ENCODE measurements at regions not wholly inside any gene's neighbourhood (a gene's known extent, or its start where the extent isn't known, plus 50 kb on each side); places are given as distances from the start of the nearest gene placed in this dataset.

- TF ChIP-seq, protein P1, sequence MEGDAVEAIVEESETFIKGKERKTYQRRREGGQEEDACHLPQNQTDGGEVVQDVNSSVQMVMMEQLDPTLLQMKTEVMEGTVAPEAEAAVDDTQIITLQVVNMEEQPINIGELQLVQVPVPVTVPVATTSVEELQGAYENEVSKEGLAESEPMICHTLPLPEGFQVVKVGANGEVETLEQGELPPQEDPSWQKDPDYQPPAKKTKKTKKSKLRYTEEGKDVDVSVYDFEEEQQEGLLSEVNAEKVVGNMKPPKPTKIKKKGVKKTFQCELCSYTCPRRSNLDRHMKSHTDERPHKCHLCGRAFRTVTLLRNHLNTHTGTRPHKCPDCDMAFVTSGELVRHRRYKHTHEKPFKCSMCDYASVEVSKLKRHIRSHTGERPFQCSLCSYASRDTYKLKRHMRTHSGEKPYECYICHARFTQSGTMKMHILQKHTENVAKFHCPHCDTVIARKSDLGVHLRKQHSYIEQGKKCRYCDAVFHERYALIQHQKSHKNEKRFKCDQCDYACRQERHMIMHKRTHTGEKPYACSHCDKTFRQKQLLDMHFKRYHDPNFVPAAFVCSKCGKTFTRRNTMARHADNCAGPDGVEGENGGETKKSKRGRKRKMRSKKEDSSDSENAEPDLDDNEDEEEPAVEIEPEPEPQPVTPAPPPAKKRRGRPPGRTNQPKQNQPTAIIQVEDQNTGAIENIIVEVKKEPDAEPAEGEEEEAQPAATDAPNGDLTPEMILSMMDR (conservative IDR thresholded peaks at IDR 0.05; ENCODE audit: low read length), result no peak
- no peak for TF ChIP-seq EZH2phosphoT487 (IDR thresholded peaks at IDR 0.05; ENCODE audit: borderline replicate concordance)
Observed at GRCh38 chr17:71983828-71984227, 137.0 kb upstream of the SOX9 start.

All from Loucy (cell line).